SHP77 (cell line): ENCODE measurements at regions not wholly inside any gene's neighbourhood (a gene's known extent, or its start where the extent isn't known, plus 50 kb on each side); places are given as distances from the start of the nearest gene placed in this dataset.
"Not testable (repeated sequence)": the region's sequence is repeated elsewhere in the genome, so short reads cannot be mapped to it uniquely, and the experiment has no call there.

Experiments
- DNase-seq, 2 experiments: peaks; one replicate each; lab custom pipeline; 2025; lab: John Stamatoyannopoulos, UW

- DNase-seq, result no peak
Measured at GRCh38 chr1:178607718-178608408, 95.0 kb downstream of the TEX35 start.

- no peak for DNase-seq
Measured at GRCh38 chr1:178609015-178609414, 96.1 kb downstream of the TEX35 start.

GRCh38 chr1:178610690-178611410 lies 97.9 kb downstream of the TEX35 start:
- DNase-seq, result not testable (repeated sequence)

- DNase-seq, result no peak
Measured at GRCh38 chr1:178612261-178612660, 99.4 kb downstream of the TEX35 start.

- DNase-seq, result no peak
Measured at GRCh38 chr1:178613271-178613945, 100.5 kb downstream of the TEX35 start.

- no peak for DNase-seq
Measured at GRCh38 chr1:178614286-178614685, 101.4 kb downstream of the TEX35 start.

- no peak for DNase-seq
Measured at GRCh38 chr1:178619042-178619927, 105.8 kb upstream of the RALGPS2 start.

GRCh38 chr1:178620584-178621475 lies 104.2 kb upstream of the RALGPS2 start:
- DNase-seq, result no peak

- DNase-seq, result no peak
Measured at GRCh38 chr1:178621822-178622221, 103.2 kb upstream of the RALGPS2 start.

GRCh38 chr1:178625695-178626094 lies 99.3 kb upstream of the RALGPS2 start:
- no peak for DNase-seq

GRCh38 chr1:178627037-178627436 lies 98.0 kb upstream of the RALGPS2 start:
- DNase-seq, result no peak

- no peak for DNase-seq
Measured at GRCh38 chr1:178628637-178629251, 96.3 kb upstream of the RALGPS2 start.

- no peak for DNase-seq
Measured at GRCh38 chr1:178629252-178630154, 95.5 kb upstream of the RALGPS2 start.

- DNase-seq, result no peak
Measured at GRCh38 chr1:178630417-178630816, 94.6 kb upstream of the RALGPS2 start.

- DNase-seq, result no peak
Measured at GRCh38 chr1:178632653-178633052, 92.4 kb upstream of the RALGPS2 start.

- DNase-seq, result no peak
Measured at GRCh38 chr1:178633056-178633455, 92.0 kb upstream of the RALGPS2 start.

- DNase-seq, result no peak
Measured at GRCh38 chr1:178634445-178634844, 90.6 kb upstream of the RALGPS2 start.

GRCh38 chr1:178637841-178638240 lies 87.2 kb upstream of the RALGPS2 start:
- DNase-seq, result no peak

GRCh38 chr1:178639326-178639725 lies 85.7 kb upstream of the RALGPS2 start:
- no peak for DNase-seq
